ENCODE measurements at regions not wholly inside any gene's neighbourhood (a gene's known extent, or its start where the extent isn't known, plus 50 kb on each side); places are given as distances from the start of the nearest gene placed in this dataset.
"Not testable (repeated sequence)": the region's sequence is repeated elsewhere in the genome, so short reads cannot be mapped to it uniquely, and the experiment has no call there.

- no peak for DNase-seq (ENCODE audit: low read depth in 2 of 2)
Observed at GRCh38 chr16:87150681-87151280, 166.4 kb downstream of the C16orf95 start.

- no peak for DNase-seq (ENCODE audit: low read depth in 2 of 2)
Observed at GRCh38 chr16:87152221-87152755, 164.9 kb downstream of the C16orf95 start.

- DNase-seq (ENCODE audit: low read depth in 2 of 2) = no peak
Observed at GRCh38 chr16:87153326-87153725, 163.9 kb downstream of the C16orf95 start.

GRCh38 chr16:87155315-87155714 is 161.9 kb downstream of the C16orf95 start:
- not testable (repeated sequence) for DNase-seq (ENCODE audit: low read depth in 2 of 2)

- DNase-seq (ENCODE audit: low read depth in 2 of 2) = no peak
Observed at GRCh38 chr16:87156195-87156594, 161.0 kb downstream of the C16orf95 start.

GRCh38 chr16:87160234-87160636 is 157.0 kb downstream of the C16orf95 start:
- DNase-seq (ENCODE audit: low read depth in 2 of 2) = no peak

- DNase-seq (ENCODE audit: low read depth in 2 of 2) = no peak
Observed at GRCh38 chr16:87160701-87161337, 156.4 kb downstream of the C16orf95 start.

- not testable (repeated sequence) for DNase-seq (ENCODE audit: low read depth in 2 of 2)
Observed at GRCh38 chr16:87161410-87161809, 155.8 kb downstream of the C16orf95 start.

GRCh38 chr16:87161822-87162676 is 155.1 kb downstream of the C16orf95 start:
- DNase-seq (ENCODE audit: low read depth in 2 of 2) = no peak

- not testable (repeated sequence) for DNase-seq (ENCODE audit: low read depth in 2 of 2)
Observed at GRCh38 chr16:87162799-87163198, 154.4 kb downstream of the C16orf95 start.

- DNase-seq (ENCODE audit: low read depth in 2 of 2) = no peak
Observed at GRCh38 chr16:87163637-87164036, 153.6 kb downstream of the C16orf95 start.

- DNase-seq (ENCODE audit: low read depth in 2 of 2) = no peak
Observed at GRCh38 chr16:87165151-87165550, 152.0 kb downstream of the C16orf95 start.

GRCh38 chr16:87165885-87166284 is 151.3 kb downstream of the C16orf95 start:
- DNase-seq (ENCODE audit: low read depth in 2 of 2) = no peak

- DNase-seq (ENCODE audit: low read depth in 2 of 2) = no peak
Observed at GRCh38 chr16:87166321-87166720, 150.9 kb downstream of the C16orf95 start.

GRCh38 chr16:87166934-87167333 is 150.3 kb downstream of the C16orf95 start:
- no peak for DNase-seq (ENCODE audit: low read depth in 2 of 2)

- DNase-seq (ENCODE audit: low read depth in 2 of 2) = no peak
Observed at GRCh38 chr16:87169509-87169995, 147.6 kb downstream of the C16orf95 start.

- no peak for DNase-seq (ENCODE audit: low read depth in 2 of 2)
Observed at GRCh38 chr16:87170310-87170709, 146.9 kb downstream of the C16orf95 start.

GRCh38 chr16:87171723-87172122 is 145.5 kb downstream of the C16orf95 start:
- DNase-seq (ENCODE audit: low read depth in 2 of 2) = no peak

GRCh38 chr16:87172632-87173031 is 144.6 kb downstream of the C16orf95 start:
- DNase-seq (ENCODE audit: low read depth in 2 of 2) = no peak

GRCh38 chr16:87173294-87173893 is 143.8 kb downstream of the C16orf95 start:
- no peak for DNase-seq (ENCODE audit: low read depth in 2 of 2)

- no peak for DNase-seq (ENCODE audit: low read depth in 2 of 2)
Observed at GRCh38 chr16:87174061-87174460, 143.1 kb downstream of the C16orf95 start.

- DNase-seq (ENCODE audit: low read depth in 2 of 2) = no peak
Observed at GRCh38 chr16:87176735-87177134, 140.5 kb downstream of the C16orf95 start.
